ENCODE measurements at regions not wholly inside any gene's neighbourhood (a gene's known extent, or its start where the extent isn't known, plus 50 kb on each side); places are given as distances from the start of the nearest gene placed in this dataset.

DNA sequence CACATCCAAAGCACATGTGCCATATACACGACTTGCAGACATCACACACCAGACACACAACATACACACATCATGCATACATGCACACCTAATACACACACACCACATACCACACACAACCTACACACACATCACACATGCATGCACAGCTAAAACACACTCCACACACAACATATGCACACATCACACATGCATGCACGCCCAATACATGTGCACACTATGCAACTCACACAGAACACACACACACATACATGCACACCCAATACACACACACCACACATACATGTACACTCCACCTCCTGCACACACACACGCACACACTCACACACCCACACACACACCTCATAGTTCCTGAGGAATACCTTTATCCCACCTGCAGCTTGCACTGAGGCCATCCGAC lies 436.0 kb downstream of the MIAT start:
- TF ChIP-seq, protein P1, sequence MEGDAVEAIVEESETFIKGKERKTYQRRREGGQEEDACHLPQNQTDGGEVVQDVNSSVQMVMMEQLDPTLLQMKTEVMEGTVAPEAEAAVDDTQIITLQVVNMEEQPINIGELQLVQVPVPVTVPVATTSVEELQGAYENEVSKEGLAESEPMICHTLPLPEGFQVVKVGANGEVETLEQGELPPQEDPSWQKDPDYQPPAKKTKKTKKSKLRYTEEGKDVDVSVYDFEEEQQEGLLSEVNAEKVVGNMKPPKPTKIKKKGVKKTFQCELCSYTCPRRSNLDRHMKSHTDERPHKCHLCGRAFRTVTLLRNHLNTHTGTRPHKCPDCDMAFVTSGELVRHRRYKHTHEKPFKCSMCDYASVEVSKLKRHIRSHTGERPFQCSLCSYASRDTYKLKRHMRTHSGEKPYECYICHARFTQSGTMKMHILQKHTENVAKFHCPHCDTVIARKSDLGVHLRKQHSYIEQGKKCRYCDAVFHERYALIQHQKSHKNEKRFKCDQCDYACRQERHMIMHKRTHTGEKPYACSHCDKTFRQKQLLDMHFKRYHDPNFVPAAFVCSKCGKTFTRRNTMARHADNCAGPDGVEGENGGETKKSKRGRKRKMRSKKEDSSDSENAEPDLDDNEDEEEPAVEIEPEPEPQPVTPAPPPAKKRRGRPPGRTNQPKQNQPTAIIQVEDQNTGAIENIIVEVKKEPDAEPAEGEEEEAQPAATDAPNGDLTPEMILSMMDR (IDR thresholded peaks at IDR 0.05; ENCODE audit: insufficient read depth, low read depth, low read length) = no peak
- TF ChIP-seq EZH2 (IDR thresholded peaks at IDR 0.05; ENCODE audit: insufficient read depth, low read length) = no peak

Data from astrocyte (in vitro differentiated cells and primary cell).